Astrocyte of the spinal cord (primary cell): ENCODE measurements at regions not wholly inside any gene's neighbourhood (a gene's known extent, or its start where the extent isn't known, plus 50 kb on each side); places are given as distances from the start of the nearest gene placed in this dataset.
"Not testable (repeated sequence)": the region's sequence is repeated elsewhere in the genome, so short reads cannot be mapped to it uniquely, and the experiment has no call there.

ENCODE experiments used
- DNase-seq: peaks from one replicate; pipeline ENCODE4 v3.0.0; 2011; ENCODE audit warnings: low read depth, low spot score
- H3K4me3 ChIP-seq: 2 replicates; pipeline ENCODE4 v1.5.1; 2011; ENCODE audit warnings: low read depth, mild to moderate bottlenecking, low read length, moderate library complexity
- in situ Hi-C: cut with HindIII; loops from 2 replicates; pipeline ENCODE4 v1.10.0; 2017; ENCODE audit warnings: low sequenced_read_pairs
- TF ChIP-seq, protein P1 (sequence below): IDR thresholded peaks from 2 replicates; pipeline ENCODE4 v1.5.1; 2012; ENCODE audit warnings: low read depth, mild to moderate bottlenecking, low read length, inconsistent platforms

DNA sequence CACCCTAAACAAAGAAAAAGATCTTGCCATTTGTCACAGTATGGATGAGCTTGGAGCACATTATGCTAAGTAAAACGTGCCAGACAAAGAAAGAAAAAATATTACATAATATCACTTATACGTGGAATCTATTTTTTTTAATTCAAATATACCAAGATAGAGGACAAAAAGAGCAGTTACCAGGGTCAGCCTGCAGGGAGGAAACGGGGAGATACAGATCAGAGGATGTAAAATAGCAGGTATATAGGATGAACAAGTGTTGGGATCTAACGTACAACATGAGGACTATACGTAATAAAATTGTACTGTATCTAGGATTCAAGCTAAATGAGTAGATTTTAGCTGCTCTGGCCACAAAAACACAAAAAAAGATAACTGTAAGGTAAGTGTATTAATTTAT is 247.5 kb downstream of the TMEM161B start:
- DNase-seq: no peak
- in situ Hi-C loops: no loop called here
- no peak overlapping the region for H3K4me3 ChIP-seq
- TF ChIP-seq, protein P1, sequence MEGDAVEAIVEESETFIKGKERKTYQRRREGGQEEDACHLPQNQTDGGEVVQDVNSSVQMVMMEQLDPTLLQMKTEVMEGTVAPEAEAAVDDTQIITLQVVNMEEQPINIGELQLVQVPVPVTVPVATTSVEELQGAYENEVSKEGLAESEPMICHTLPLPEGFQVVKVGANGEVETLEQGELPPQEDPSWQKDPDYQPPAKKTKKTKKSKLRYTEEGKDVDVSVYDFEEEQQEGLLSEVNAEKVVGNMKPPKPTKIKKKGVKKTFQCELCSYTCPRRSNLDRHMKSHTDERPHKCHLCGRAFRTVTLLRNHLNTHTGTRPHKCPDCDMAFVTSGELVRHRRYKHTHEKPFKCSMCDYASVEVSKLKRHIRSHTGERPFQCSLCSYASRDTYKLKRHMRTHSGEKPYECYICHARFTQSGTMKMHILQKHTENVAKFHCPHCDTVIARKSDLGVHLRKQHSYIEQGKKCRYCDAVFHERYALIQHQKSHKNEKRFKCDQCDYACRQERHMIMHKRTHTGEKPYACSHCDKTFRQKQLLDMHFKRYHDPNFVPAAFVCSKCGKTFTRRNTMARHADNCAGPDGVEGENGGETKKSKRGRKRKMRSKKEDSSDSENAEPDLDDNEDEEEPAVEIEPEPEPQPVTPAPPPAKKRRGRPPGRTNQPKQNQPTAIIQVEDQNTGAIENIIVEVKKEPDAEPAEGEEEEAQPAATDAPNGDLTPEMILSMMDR: no peak

DNA sequence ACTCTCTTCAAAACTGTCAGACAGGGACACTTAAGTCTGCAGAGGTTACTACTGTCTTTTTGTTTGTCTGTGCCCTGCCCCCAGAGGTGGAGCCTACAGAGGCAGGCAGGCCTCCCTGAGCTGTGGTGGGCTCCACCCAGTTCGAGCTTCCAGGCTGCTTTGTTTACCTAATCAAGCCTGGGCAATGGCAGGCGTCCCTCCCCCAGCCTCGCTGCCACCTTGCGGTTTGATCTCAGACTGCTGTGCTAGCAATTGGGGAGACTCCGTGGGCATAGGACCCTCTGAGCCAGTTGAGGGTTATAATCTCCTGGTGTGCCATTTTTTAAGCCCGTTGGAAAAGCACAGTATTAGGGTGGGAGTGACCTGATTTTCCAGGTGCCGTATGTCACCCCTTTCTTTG is 253.7 kb downstream of the TMEM161B start:
- in situ Hi-C loops, H3K4me3 ChIP-seq, DNase-seq: not testable (repeated sequence)

DNA sequence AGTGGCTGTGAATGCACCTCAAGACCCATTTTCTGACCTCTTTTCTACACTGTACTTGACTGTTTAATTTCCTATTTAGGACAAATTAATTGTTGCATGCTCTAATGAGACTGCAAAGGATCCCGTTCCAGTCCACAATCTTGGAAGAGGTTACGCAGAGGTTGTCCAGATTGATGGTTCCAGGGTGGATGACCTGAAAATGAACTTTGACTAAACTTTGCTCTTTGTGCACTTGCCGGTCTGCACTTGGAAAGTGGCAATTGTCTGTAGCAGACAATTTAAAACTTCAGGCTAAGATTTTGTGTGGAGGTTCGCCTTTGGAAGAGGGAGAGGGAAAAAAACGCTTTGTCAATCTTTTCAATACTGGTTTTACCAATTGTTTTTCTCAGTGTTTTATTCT is 267.8 kb downstream of the TMEM161B start:
- no peak overlapping the region for H3K4me3 ChIP-seq
- no peak for DNase-seq
- TF ChIP-seq, protein P1: no peak
- in situ Hi-C loops: no loop called here

DNA sequence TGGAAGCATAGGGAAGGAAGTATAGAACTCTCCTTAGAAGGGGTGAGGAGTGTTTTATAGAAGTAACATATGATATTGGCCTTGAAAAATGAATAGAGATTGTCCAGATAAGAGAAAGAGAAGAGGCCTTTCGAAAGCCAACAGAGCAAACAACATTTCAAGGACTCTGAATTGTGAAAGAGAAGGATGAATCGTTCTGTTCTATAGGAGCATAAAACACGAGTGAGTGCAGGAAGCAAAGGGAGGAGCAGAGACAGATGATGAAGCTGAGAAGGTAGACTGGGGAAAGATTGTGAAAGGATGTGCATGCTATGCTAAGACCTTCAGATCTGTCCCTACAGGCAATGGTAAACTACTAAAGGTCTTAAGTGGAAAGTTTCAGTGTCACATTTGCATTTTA is 271.0 kb downstream of the TMEM161B start:
- in situ Hi-C loops: no loop called here
- H3K4me3 ChIP-seq: no peak overlapping the region
- DNase-seq: no peak
- TF ChIP-seq, protein P1: no peak

DNA sequence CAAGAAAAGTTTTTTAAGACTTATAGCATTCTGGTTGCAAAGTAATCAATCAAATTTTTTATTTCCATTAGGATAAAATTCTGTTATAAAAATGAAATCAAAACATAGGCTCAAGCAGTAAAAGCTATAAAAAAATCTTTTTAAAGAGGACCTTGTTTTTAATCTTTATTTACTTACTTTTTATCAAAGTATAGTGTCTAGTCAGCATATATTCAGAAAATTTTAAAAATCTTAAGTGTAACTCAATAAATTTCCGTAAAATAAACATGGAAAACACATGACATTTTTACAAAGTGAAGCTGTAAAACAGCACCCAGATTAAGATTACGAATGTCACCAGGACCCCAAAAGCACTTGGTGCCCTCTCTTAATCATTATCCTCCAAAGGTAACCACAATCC is 302.4 kb downstream of the TMEM161B start:
- in situ Hi-C loops: no loop called here
- no peak overlapping the region for H3K4me3 ChIP-seq
- TF ChIP-seq, protein P1: no peak
- no peak for DNase-seq

DNA sequence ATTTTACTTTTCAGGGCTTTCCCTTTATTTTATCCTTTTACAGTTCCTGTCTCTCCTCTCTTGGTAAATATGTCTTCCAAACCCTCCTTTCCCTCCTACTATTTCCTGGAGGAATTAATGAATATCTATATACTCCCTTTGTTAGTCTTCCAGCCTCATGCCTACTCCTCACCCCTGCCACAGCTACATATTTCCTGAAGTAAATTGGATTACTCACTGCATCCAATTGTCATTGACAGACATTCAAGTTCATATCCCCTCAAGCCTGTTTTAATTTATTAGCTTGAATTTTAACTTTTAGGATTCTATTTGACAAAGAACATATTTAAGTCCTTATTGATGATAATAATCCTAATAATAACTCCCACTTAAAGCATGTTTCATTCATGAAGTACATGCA is 314.5 kb downstream of the TMEM161B start:
- no peak for DNase-seq
- in situ Hi-C loops: no loop called here
- no peak overlapping the region for H3K4me3 ChIP-seq
- TF ChIP-seq, protein P1: no peak

DNA sequence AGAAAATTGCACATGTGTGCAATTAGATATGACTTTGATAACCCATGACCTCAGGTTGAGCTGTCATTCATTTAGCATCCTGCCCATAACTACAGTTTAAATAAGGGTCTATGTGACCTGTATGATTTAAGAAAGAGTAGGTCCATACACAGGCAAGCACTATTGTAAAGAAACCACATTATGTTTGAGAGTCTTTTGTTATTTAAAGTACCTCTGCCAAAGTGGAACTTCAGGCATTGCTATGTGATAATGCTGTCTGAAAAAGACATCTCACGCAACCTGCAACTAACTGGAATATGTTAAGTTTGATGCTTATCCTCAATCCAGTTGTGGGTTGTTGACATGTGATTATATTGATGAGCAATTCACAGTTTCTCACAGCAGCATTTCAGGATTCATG is 317.0 kb downstream of the TMEM161B start:
- TF ChIP-seq, protein P1: no peak
- no peak for DNase-seq
- in situ Hi-C loops: no loop called here
- H3K4me3 ChIP-seq: no peak overlapping the region
